DMS79 treated with DMSO at 0.1 percent for 48 hours (cell line): ENCODE measurements at regions not wholly inside any gene's neighbourhood (a gene's known extent, or its start where the extent isn't known, plus 50 kb on each side); places are given as distances from the start of the nearest gene placed in this dataset.

Experiments
- DNase-seq: peaks from one replicate; lab custom pipeline; 2025; lab: John Stamatoyannopoulos, UW

GRCh38 chr16:65201511-65201910 lies 79.6 kb upstream of the CDH11 start:
- DNase-seq, result no peak

- DNase-seq, result no peak
These were observed 79.0 kb upstream of the CDH11 start for GRCh38 chr16:65200857-65201256.

DNA sequence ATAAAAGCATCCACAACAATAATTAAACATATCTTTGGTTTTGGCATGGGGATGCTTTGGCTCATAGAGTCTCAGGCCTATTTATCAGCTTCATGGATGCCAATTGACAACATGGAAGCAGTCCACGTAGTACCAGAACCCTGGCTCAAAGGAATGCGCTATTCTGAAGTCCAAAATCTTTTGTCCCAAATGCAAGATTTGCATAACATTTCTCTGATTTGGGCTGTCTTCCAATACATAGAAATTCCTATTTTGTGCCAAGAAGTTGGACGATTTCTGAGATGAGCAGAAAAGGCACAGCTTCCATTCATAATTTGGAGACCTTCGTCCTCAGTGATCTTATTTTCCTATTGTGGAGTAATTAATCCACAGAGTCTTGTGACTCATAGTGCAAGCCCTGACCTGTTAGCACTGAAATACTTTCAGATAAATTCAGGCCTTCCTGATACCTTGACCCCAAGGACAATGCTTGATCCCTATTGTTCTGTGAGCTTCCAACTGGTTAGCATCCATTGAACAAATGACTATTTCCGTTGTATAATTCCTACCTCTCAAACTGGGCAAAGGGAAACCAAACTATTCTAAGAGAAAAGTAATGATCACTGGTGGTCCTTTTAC lies 78.4 kb upstream of the CDH11 start:
- DNase-seq, result no peak

DNA sequence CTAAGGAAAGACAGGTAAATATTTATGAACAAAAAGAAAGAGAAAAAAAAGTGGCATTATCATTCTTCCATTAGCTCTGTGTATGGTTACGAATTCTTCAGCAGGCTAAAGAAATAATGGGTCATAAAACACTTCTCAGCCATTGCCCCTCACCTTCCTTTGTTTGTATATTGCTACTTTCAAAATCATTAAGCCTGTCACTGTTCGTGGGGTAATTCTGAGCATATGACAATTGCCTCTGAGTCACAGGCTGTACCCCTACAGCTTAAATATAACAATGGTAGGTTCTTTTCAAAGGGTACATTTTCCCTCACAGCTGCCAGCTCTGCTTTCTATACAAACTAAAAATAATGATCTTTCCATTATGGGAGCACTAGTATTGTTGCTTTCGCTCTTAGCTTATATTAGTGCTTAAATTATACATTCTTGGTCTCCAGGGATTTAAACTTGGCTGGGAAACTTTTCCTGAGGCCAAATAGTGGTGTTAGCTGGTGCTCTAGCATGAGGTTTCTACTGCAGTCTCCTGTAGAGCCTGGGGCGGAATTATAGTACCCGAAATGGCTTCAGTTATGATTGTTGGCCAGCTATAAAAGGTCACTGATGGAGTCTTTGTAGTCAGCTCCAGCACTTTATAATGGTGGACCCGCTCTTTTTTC lies 74.7 kb upstream of the CDH11 start:
- no peak for DNase-seq

GRCh38 chr16:65195998-65196397 lies 74.1 kb upstream of the CDH11 start:
- no peak for DNase-seq

DNA sequence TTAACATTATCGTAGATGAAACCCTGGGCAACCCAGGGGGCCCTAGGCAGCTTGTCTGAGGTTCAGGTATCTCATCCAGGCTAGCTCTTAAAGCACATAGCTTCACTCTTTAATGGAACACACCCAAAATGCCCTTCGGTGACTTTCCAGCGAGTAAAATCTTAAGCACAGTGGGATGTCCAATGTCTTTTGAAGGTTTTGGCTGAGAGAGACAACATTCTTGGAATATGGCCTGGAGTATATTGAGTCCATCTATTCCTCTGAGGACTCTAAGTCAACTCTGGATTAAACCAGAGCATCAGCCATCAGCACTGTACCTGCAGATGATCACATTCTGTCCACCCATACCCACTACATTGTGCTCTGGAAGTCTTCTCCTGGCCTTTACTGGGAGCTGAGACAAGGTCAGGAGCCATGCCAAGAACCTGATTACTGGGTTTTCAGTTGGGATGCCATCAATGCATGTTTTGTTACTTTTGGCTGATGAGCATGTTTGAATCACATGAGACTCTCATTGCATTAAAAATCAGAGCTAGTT lies 63.4 kb upstream of the CDH11 start:
- DNase-seq, result no peak

- no peak for DNase-seq
These were observed 59.3 kb upstream of the CDH11 start for GRCh38 chr16:65181071-65181561.

DNA sequence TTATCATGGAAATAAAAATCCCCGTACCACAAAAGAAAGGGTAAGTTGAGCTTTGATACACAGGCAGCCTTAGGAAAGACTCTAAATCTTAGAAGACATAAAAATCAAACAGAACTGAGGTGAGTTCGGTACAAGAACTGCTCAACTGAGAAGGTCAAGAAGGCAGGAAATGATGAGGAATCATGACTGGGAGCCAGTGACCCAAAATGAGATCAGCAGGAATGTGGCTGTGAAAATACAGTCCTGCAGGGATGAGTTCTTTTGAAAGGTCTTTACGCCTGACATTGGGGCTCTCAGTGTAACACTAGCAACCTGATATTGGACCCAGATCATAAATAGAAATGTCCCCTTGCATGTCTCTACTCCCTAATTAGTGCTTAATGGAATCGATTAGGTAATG lies 56.3 kb upstream of the CDH11 start:
- no peak for DNase-seq

- no peak for DNase-seq
These were observed 54.7 kb upstream of the CDH11 start for GRCh38 chr16:65176603-65177002.

DNA sequence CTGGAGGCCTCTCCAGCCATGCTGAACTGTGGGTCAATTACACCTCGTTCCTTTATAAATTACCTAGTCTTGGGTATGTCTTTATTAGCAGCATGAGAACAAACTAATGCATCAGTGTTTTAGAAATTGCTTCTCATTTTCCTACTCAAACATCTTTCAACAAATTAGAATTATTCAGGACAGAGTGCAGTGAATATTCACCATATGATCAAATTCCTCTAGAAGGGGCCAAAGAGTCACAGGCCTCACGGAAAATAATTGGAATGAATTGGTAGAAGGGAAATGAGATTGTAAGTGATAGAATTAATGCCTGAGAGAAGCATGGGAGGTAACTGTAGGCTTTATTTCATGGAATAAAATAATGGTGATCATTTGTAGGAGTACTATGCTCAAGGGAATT lies 50.5 kb upstream of the CDH11 start:
- DNase-seq, result no peak
